HCT116 (cell line): ENCODE measurements at regions not wholly inside any gene's neighbourhood (a gene's known extent, or its start where the extent isn't known, plus 50 kb on each side); places are given as distances from the start of the nearest gene placed in this dataset.

Experiments used
- ATAC-seq: fragments of 200-7000 bp; cut with Tn5 transposase; 2 replicates; pipeline ENCODE4 v1.9.1; 2020; ENCODE audit warnings: mild to moderate bottlenecking, moderate library complexity
- BruUV-seq: library from RNA; stranded (reverse); fragments of 400-500 nt; replicated peaks from 2 replicates; lab custom pipeline; 2021; lab: Mats Ljungman, UMichigan
- CTCF ChIA-PET: fragments of 300-600 bp; sonication (Branson Sonifier 250); formaldehyde crosslinking; loops from one replicate; lab custom pipeline; 2021; ENCODE audit warnings: antibody characterized with exemption; lab: Charles Lee
- POLR2A ChIA-PET: fragments of 300-600, 350-600 bp; sonication (Branson Sonifier 250); formaldehyde crosslinking; loops from one replicate; lab custom pipeline; 2021; ENCODE audit warnings: antibody characterized with exemption; lab: Charles Lee
- RAD21 ChIA-PET, 2 experiments: fragments of 300-600 bp; sonication (Branson Sonifier 250); formaldehyde crosslinking; loops; one replicate each; lab custom pipeline; 2023; ENCODE audit warnings: low total read pairs in 2 of 2; ENCODE audit not compliant: uncharacterized antibody in 2 of 2, unreplicated experiment in 2 of 2, low non-redundant PET in 1 of 2; lab: Charles Lee
- DNase-seq: peaks from one replicate; pipeline ENCODE4 v3.0.0-alpha.2; 2010; ENCODE audit warnings: low read depth, low spot score
- H2AFZ ChIP-seq: fragments of 200-600 bp; shearing (Covaris generic), sonication (generic); 2 replicates; pipeline ENCODE4 v1.6.1; 2017; ENCODE audit warnings: low read depth, mixed run types, mixed read lengths, antibody characterized with exemption, low read length; ENCODE audit not compliant: poor library complexity, severe bottlenecking
- H3K27ac ChIP-seq: 2 replicates; pipeline ENCODE4 v1.5.1; 2012; ENCODE audit warnings: low read depth, low read length
- H3K27me3 ChIP-seq: fragments of 200-600 bp; sonication (generic); 2 replicates; pipeline ENCODE4 v1.6.1; 2016; ENCODE audit warnings: mixed run types, low read length, mixed read lengths; ENCODE audit not compliant: insufficient read depth
- H3K36me3 ChIP-seq, 2 experiments: fragments of 200-500 bp in 1 of 2; fragments of 200-600 bp in 1 of 2; sonication (Bioruptor generic) in 1 of 2; sonication (generic) in 1 of 2; 2 replicates each; pipeline versions ENCODE4 v1.5.1 to v1.6.1; 2014 to 2016; ENCODE audit warnings: low read length in 2 of 2, inconsistent platforms in 1 of 2, mixed read lengths in 1 of 2, mixed run types in 1 of 2; ENCODE audit not compliant: insufficient read depth in 2 of 2, control insufficient read depth in 1 of 2
- H3K4me1 ChIP-seq, 2 experiments: fragments of 200-600 bp in 1 of 2; sonication (generic) in 1 of 2; 2 replicates each; pipeline versions ENCODE4 v1.5.1 to v1.6.1; 2012 to 2017; ENCODE audit warnings: low read length in 2 of 2, inconsistent platforms in 1 of 2, mild to moderate bottlenecking in 1 of 2, mixed read lengths in 1 of 2, mixed run types in 1 of 2, moderate library complexity in 1 of 2; ENCODE audit not compliant: insufficient read depth in 2 of 2, control insufficient read depth in 1 of 2
- H3K4me2 ChIP-seq: fragments of 200-600 bp; sonication (generic); 2 replicates; pipeline ENCODE4 v1.6.1; 2017; ENCODE audit warnings: mixed run types, low read length, mixed read lengths
- H3K4me3 ChIP-seq, 2 experiments: fragments of 200-600 bp in 1 of 2; sonication (generic) in 1 of 2; replicated peaks in 1 of 2; 2 replicates each; pipeline ENCODE4 v1.5.1; 2011 to 2016; ENCODE audit warnings: low read length in 2 of 2, control low read depth in 1 of 2, low read depth in 1 of 2, mild to moderate bottlenecking in 1 of 2, mixed read lengths in 1 of 2, mixed run types in 1 of 2
- H3K79me2 ChIP-seq: fragments of 200-600 bp; sonication (generic); 2 replicates; pipeline ENCODE4 v1.6.1; 2017; ENCODE audit warnings: mild to moderate bottlenecking, mixed run types, low read length, moderate library complexity, mixed read lengths; ENCODE audit not compliant: insufficient read depth
- H3K9ac ChIP-seq: fragments of 200-600 bp; sonication (generic); 2 replicates; pipeline ENCODE4 v1.6.1; 2016; ENCODE audit warnings: low read length, mixed read lengths
- H3K9me2 ChIP-seq: fragments of 200-600 bp; sonication (generic), shearing (Covaris generic); 2 replicates; pipeline ENCODE4 v1.6.1; 2017; ENCODE audit warnings: mixed run types, mild to moderate bottlenecking, moderate library complexity; ENCODE audit not compliant: insufficient read depth
- H3K9me3 ChIP-seq, 2 experiments: fragments of 200-500 bp in 1 of 2; fragments of 200-600 bp in 1 of 2; sonication (Bioruptor generic) in 1 of 2; sonication (generic) in 1 of 2; 2 replicates each; pipeline ENCODE4 v1.6.1; 2014 to 2017; ENCODE audit warnings: low read length in 2 of 2, mixed read lengths in 2 of 2, inconsistent platforms in 1 of 2, low read depth in 1 of 2, mild to moderate bottlenecking in 1 of 2, mixed run types in 1 of 2, moderate library complexity in 1 of 2; ENCODE audit not compliant: control insufficient read depth in 1 of 2, insufficient read depth in 1 of 2
- H4K20me1 ChIP-seq: fragments of 200-600 bp; sonication (generic), shearing (Covaris generic); 2 replicates; pipeline ENCODE4 v1.6.1; 2017; ENCODE audit warnings: mixed run types, mild to moderate bottlenecking, moderate library complexity; ENCODE audit not compliant: insufficient read depth
- CBX3 ChIP-seq: IDR thresholded peaks from 2 replicates; pipeline ENCODE4 v1.6.1; 2012; ENCODE audit warnings: low read depth
- EGR1 ChIP-seq: IDR thresholded peaks from 2 replicates; pipeline ENCODE4 v1.6.1; 2012; ENCODE audit warnings: low read depth
- ELF1 ChIP-seq: IDR thresholded peaks from 2 replicates; pipeline ENCODE4 v1.6.1; 2012; ENCODE audit warnings: low read depth, borderline replicate concordance
- EZH2 ChIP-seq: fragments of 200-600 bp; sonication (generic); IDR thresholded peaks from 2 replicates; pipeline ENCODE4 v1.6.1; 2017; ENCODE audit warnings: antibody characterized with exemption, mixed run types
- FOSL1 ChIP-seq: IDR thresholded peaks from 2 replicates; pipeline ENCODE4 v1.6.1; 2012; ENCODE audit warnings: low read depth
- POLR2A ChIP-seq: IDR thresholded peaks from 2 replicates; pipeline ENCODE4 v1.7.0; 2011; ENCODE audit warnings: borderline replicate concordance; ENCODE audit not compliant: insufficient read depth, insufficient read length; ENCODE audit errors: extremely low read depth
- POLR2AphosphoS5 ChIP-seq: IDR thresholded peaks from 2 replicates; pipeline ENCODE4 v1.6.1; 2011; ENCODE audit warnings: mild to moderate bottlenecking, low read depth, low read length, moderate library complexity
- RAD21 ChIP-seq: IDR thresholded peaks from 2 replicates; pipeline ENCODE4 v1.6.1; 2012; ENCODE audit warnings: low read depth, mild to moderate bottlenecking
- SIN3A ChIP-seq: IDR thresholded peaks from 2 replicates; pipeline ENCODE4 v1.6.1; 2012; ENCODE audit warnings: low read depth
- SP1 ChIP-seq: IDR thresholded peaks from 2 replicates; pipeline ENCODE4 v1.6.1; 2012; ENCODE audit warnings: low read depth
- SRF ChIP-seq: IDR thresholded peaks from 2 replicates; pipeline ENCODE4 v1.6.1; 2012; ENCODE audit warnings: low read depth
- YY1 ChIP-seq: IDR thresholded peaks from 2 replicates; pipeline ENCODE4 v1.6.1; 2011; ENCODE audit warnings: low read length, low read depth, moderate library complexity, mild to moderate bottlenecking; ENCODE audit not compliant: insufficient replicate concordance; ENCODE audit errors: extremely low read depth
- ZFX ChIP-seq: fragments of 450-650 bp; IDR thresholded peaks from 2 replicates; pipeline ENCODE4 v1.6.1; 2017
- intact Hi-C: fragments of 100-400 bp; cut with micrococcal nuclease; formaldehyde crosslinking; loops from 2 replicates; pipeline ENCODE4 v1.10.0; 2022
- TF ChIP-seq, protein P1 (sequence below): IDR thresholded peaks from 2 replicates; pipeline ENCODE4 v1.6.1; 2012; ENCODE audit warnings: low read depth
- TF ChIP-seq, protein P2 (sequence below): IDR thresholded peaks from 2 replicates; pipeline ENCODE4 v1.6.1; 2011; ENCODE audit warnings: mild to moderate bottlenecking, low read length, moderate library complexity; ENCODE audit not compliant: insufficient replicate concordance; ENCODE audit errors: extremely low read depth
- TF ChIP-seq, protein P3 (sequence below), 3 experiments: fragments of 200-600 bp in 1 of 3; sonication (generic) in 1 of 3; IDR thresholded peaks in 2 of 3; conservative IDR thresholded peaks in 1 of 3; 2 replicates each; pipeline ENCODE4 v1.5.1; 2012 to 2017; ENCODE audit warnings: low read depth in 2 of 3, low read length in 2 of 3, antibody characterized with exemption in 1 of 3, borderline replicate concordance in 1 of 3, control low read depth in 1 of 3, mild to moderate bottlenecking in 1 of 3, mixed read lengths in 1 of 3, mixed run types in 1 of 3, moderate library complexity in 1 of 3; ENCODE audit not compliant: insufficient read depth in 1 of 3
- TF ChIP-seq, protein P4 (sequence below): IDR thresholded peaks from 2 replicates; pipeline ENCODE4 v1.6.1; 2012

DNA sequence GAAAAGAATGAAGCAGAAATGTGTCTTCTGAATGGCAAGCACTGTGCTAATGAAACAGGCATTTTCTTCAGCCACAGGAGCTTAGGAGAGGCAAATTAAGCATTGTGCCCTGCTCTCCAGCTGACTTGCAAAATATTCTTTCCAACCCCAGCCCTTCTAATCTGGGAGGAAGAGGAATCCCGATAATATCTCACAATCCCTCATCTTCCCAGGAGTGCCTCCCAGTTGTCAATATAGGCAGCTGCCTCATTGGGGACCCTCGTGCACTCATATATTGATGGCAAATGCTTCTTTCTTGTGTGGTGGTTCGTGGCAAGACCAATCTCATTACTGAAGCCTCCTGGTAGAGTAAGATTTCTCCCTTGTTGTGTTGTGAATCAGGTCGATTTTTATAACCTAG, 299.0 kb downstream of the COG6 start (continued):
- TF ChIP-seq ZFX = no peak
- TF ChIP-seq CBX3 = no peak
- TF ChIP-seq, protein P1, sequence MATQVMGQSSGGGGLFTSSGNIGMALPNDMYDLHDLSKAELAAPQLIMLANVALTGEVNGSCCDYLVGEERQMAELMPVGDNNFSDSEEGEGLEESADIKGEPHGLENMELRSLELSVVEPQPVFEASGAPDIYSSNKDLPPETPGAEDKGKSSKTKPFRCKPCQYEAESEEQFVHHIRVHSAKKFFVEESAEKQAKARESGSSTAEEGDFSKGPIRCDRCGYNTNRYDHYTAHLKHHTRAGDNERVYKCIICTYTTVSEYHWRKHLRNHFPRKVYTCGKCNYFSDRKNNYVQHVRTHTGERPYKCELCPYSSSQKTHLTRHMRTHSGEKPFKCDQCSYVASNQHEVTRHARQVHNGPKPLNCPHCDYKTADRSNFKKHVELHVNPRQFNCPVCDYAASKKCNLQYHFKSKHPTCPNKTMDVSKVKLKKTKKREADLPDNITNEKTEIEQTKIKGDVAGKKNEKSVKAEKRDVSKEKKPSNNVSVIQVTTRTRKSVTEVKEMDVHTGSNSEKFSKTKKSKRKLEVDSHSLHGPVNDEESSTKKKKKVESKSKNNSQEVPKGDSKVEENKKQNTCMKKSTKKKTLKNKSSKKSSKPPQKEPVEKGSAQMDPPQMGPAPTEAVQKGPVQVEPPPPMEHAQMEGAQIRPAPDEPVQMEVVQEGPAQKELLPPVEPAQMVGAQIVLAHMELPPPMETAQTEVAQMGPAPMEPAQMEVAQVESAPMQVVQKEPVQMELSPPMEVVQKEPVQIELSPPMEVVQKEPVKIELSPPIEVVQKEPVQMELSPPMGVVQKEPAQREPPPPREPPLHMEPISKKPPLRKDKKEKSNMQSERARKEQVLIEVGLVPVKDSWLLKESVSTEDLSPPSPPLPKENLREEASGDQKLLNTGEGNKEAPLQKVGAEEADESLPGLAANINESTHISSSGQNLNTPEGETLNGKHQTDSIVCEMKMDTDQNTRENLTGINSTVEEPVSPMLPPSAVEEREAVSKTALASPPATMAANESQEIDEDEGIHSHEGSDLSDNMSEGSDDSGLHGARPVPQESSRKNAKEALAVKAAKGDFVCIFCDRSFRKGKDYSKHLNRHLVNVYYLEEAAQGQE = no peak

DNA sequence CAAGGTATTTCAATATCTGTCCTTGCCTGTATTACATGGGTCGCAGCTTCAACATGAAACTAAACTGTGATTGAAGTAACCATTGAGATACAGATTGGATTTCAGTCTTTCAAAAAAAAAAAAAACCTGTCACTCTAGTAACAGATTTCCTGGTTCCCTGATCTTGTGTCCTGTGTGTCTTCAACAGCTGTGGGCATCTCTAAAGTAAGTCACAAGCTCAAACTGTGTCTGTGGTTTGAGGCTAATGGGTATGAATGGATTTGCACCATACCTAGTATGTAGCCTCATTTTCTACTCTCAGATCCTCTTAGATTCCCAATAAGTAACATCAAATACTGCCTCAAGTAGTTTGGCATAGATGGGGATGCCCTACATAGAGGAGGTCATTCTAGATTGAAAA, 300.1 kb downstream of the COG6 start:
- ATAC-seq (no peak), DNase-seq (no peak)
- H3K9ac ChIP-seq = no peak overlapping the region
- POLR2A ChIA-PET = no interaction called here
- H4K20me1 ChIP-seq = no peaks in the 10 kb centered on the region
- no peaks in the 10 kb centered on the region for H3K9me3 ChIP-seq
- no peak overlapping the region for H2AFZ ChIP-seq
- H3K27ac ChIP-seq = no peak overlapping the region
- RAD21 ChIA-PET = no interaction called here
- no peaks in the 10 kb centered on the region for H3K36me3 ChIP-seq
- 0 out of 2 replicates have a peak, but pooled peaks cover 4% of the 10 kb centered on the region for H3K27me3 ChIP-seq
- CTCF ChIA-PET = interaction anchor here (1.7 kb wide), 1 partner anchor 13 kb away, joined by 4 read pairs; no protein-coding TSS in a partner anchor
- H3K4me3 ChIP-seq = no peak overlapping the region
- BruUV-seq = no TSS peak
- no peaks in the 10 kb centered on the region for H3K9me2 ChIP-seq
- intact Hi-C loops = no loop called here
- H3K4me2 ChIP-seq = no peak overlapping the region
- no peaks in the 10 kb centered on the region for H3K79me2 ChIP-seq
- H3K4me1 ChIP-seq = no peaks in the 10 kb centered on the region
- TF ChIP-seq POLR2AphosphoS5 (no peak), POLR2A (no peak), SIN3A (no peak), EZH2 (no peak), RAD21 (no peak), YY1 (no peak), SP1 (no peak), EGR1 (no peak), FOSL1 (no peak), SRF (no peak), ELF1 (no peak)
- TF ChIP-seq, protein P2, sequence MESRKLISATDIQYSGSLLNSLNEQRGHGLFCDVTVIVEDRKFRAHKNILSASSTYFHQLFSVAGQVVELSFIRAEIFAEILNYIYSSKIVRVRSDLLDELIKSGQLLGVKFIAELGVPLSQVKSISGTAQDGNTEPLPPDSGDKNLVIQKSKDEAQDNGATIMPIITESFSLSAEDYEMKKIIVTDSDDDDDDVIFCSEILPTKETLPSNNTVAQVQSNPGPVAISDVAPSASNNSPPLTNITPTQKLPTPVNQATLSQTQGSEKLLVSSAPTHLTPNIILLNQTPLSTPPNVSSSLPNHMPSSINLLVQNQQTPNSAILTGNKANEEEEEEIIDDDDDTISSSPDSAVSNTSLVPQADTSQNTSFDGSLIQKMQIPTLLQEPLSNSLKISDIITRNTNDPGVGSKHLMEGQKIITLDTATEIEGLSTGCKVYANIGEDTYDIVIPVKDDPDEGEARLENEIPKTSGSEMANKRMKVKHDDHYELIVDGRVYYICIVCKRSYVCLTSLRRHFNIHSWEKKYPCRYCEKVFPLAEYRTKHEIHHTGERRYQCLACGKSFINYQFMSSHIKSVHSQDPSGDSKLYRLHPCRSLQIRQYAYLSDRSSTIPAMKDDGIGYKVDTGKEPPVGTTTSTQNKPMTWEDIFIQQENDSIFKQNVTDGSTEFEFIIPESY = no peak
- TF ChIP-seq, protein P3, sequence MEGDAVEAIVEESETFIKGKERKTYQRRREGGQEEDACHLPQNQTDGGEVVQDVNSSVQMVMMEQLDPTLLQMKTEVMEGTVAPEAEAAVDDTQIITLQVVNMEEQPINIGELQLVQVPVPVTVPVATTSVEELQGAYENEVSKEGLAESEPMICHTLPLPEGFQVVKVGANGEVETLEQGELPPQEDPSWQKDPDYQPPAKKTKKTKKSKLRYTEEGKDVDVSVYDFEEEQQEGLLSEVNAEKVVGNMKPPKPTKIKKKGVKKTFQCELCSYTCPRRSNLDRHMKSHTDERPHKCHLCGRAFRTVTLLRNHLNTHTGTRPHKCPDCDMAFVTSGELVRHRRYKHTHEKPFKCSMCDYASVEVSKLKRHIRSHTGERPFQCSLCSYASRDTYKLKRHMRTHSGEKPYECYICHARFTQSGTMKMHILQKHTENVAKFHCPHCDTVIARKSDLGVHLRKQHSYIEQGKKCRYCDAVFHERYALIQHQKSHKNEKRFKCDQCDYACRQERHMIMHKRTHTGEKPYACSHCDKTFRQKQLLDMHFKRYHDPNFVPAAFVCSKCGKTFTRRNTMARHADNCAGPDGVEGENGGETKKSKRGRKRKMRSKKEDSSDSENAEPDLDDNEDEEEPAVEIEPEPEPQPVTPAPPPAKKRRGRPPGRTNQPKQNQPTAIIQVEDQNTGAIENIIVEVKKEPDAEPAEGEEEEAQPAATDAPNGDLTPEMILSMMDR (IDR thresholded peaks at IDR 0.05 in 2 of 3, conservative IDR thresholded peaks at IDR 0.05 in 1 of 3; ENCODE audit: borderline replicate concordance in 1 of 3, insufficient read depth in 1 of 3, low read depth in 2 of 3, low read length in 2 of 3) = no peak
- TF ChIP-seq, protein P4, sequence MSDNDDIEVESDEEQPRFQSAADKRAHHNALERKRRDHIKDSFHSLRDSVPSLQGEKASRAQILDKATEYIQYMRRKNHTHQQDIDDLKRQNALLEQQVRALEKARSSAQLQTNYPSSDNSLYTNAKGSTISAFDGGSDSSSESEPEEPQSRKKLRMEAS = no peak
